Tibial nerve (tissue), 4 donors: ENCODE measurements at regions not wholly inside any gene's neighbourhood (a gene's known extent, or its start where the extent isn't known, plus 50 kb on each side); places are given as distances from the start of the nearest gene placed in this dataset.
A peak's percentile ranks its signal among the peaks of the same experiment; 100 is the strongest.

ENCODE experiments used
- DNase-seq, 2 donors: peaks; one replicate each; pipeline ENCODE4 v3.0.0-alpha.2; 2019; ENCODE audit warnings: low spot score in 2 of 2
- H3K27ac ChIP-seq, 4 donors: fragments of 200-600 bp; sonication (generic) in 3 of 4; one replicate each; pipeline ENCODE4 v1.5.1; 2017 to 2019; ENCODE audit warnings: mild to moderate bottlenecking in 1 of 4
- H3K27me3 ChIP-seq, 2 donors: fragments of 200-600 bp; sonication (generic) in 1 of 2; one replicate each; pipeline versions ENCODE4 v1.5.1 to v1.6.0; 2017 to 2019
- H3K36me3 ChIP-seq, 3 donors: fragments of 200-600 bp; sonication (generic); one replicate each; pipeline ENCODE4 v1.5.1; 2018 to 2019
- H3K4me1 ChIP-seq, 4 donors: fragments of 200-600 bp; sonication (generic) in 3 of 4; one replicate each; pipeline ENCODE4 v1.5.1; 2017 to 2019
- H3K4me3 ChIP-seq, 4 donors: fragments of 200-600 bp; sonication (generic) in 3 of 4; one replicate each; pipeline ENCODE4 v1.5.1; 2017 to 2019; ENCODE audit warnings: mild to moderate bottlenecking in 1 of 4, moderate library complexity in 1 of 4
- H3K9me3 ChIP-seq, 4 donors: fragments of 200-600 bp; sonication (generic) in 3 of 4; one replicate each; pipeline ENCODE4 v1.5.1; 2017 to 2019
- CTCF ChIP-seq, 5 experiments: fragments of 200-600 bp in 3 of 5; fragments of 450-650 bp in 2 of 5; sonication (generic) in 3 of 5; IDR thresholded peaks; one replicate each; pipeline ENCODE4 v1.5.1; 2016 to 2019; ENCODE audit warnings: antibody characterized with exemption in 5 of 5, mild to moderate bottlenecking in 3 of 5, moderate library complexity in 2 of 5
- EP300 ChIP-seq, 2 donors: sonication (generic); formaldehyde crosslinking; IDR thresholded peaks; one replicate each; pipeline ENCODE4 v1.6.1; 2017; ENCODE audit warnings: antibody characterized with exemption in 2 of 2, mild to moderate bottlenecking in 1 of 2
- POLR2A ChIP-seq, 2 donors: fragments of 450-650 bp; IDR thresholded peaks; one replicate each; pipeline ENCODE4 v1.6.1; 2017; ENCODE audit warnings: antibody characterized with exemption in 2 of 2, mild to moderate bottlenecking in 2 of 2, moderate library complexity in 2 of 2
- WGBS, 2 donors: methylation state at CpG; one replicate each; pipeline ENCODE4 v1.1.5; 2018; 5-methylcytosine and 5-hydroxymethylcytosine counted together

DNA sequence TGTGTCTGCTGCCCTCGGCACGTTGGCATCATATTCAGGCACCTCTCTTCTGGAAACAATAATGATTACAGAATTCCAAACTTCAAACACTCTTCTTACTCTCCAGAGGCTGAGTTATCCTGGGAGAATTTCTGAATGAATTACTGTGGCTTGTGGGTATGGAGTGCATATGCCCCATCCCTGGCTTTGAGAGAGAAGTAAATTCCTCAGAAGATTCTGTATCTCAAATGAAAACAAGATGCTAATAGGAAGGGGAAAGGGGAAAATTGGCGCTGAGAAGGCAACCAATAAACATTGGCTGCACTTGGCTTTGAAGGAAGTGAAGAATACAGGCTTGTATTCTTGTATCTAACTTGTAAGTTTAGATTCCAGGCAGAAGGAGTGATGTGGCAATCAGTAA, 132.0 kb upstream of the NOVA1 start:
- WGBS, 2 donors, result 52 to 61% methylated on average over 3 of the region's 3 CpGs
- H3K4me3 ChIP-seq, result no peak overlapping the region
- no peaks in the 10 kb centered on the region for H3K36me3 ChIP-seq
- TF ChIP-seq CTCF (IDR thresholded peaks at IDR 0.05), result no peak
- TF ChIP-seq EP300 (IDR thresholded peaks at IDR 0.05), result no peak
- TF ChIP-seq POLR2A (IDR thresholded peaks at IDR 0.05), result no peak
- no peaks in the 10 kb centered on the region for H3K9me3 ChIP-seq
- H3K27me3 ChIP-seq, result no peaks in the 10 kb centered on the region
- no peak overlapping the region for H3K27ac ChIP-seq
- DNase-seq, result no peak
- no peaks in the 10 kb centered on the region for H3K4me1 ChIP-seq

- WGBS, 2 donors, result 76 to 82% methylated on average over 4 of the region's 4 CpGs
- no peaks in the 10 kb centered on the region for H3K9me3 ChIP-seq
- no peaks in the 10 kb centered on the region for H3K36me3 ChIP-seq
These were observed 133.2 kb upstream of the NOVA1 start for GRCh38 chr14:26730929-26731618.

DNA sequence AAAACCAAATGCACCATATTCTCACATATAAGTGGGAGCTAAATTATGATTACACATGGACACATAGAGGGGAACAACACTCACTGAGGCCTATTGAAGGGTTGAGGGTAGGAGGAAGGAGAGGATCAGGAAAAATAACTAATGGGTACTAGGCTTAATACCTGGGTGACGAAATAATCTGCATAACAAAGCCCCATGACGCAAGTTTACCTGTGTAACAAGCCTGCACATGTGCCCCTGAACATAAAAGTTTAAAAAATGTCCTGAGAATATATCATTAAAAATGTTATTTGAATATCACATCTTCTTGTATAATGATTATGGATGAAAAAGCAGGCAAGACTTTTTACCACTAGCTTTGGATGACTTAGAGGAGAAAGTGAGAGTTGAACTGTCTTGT, 138.0 kb upstream of the NOVA1 start:
- no peak for TF ChIP-seq CTCF (IDR thresholded peaks at IDR 0.05)
- no peak for TF ChIP-seq EP300 (IDR thresholded peaks at IDR 0.05)
- Histone ChIP-seq H3K27ac (no peak overlapping the region), H3K9me3 (no peaks in the 10 kb centered on the region), H3K36me3 (no peaks in the 10 kb centered on the region), H3K27me3 (no peaks in the 10 kb centered on the region), H3K4me1 (no peaks in the 10 kb centered on the region), H3K4me3 (no peak overlapping the region)
- no peak for DNase-seq
- WGBS, 2 donors, result 48 to 62% methylated on average over 2 of the region's 2 CpGs

More at GRCh38 chr14:26730929-26731618, 133.2 kb upstream of the NOVA1 start:
- TF ChIP-seq CTCF (IDR thresholded peaks at IDR 0.05) (peak in 2 of 5 experiments; percentile 16 to 18), EP300 (IDR thresholded peaks at IDR 0.05) (no peak)
- H3K27me3 ChIP-seq, result no peaks in the 10 kb centered on the region
- H3K4me1 ChIP-seq, result no peaks in the 10 kb centered on the region
- no peak overlapping the region for H3K27ac ChIP-seq
- H3K4me3 ChIP-seq, result no peak overlapping the region
- no peak for DNase-seq

GRCh38 chr14:26738571-26738970, 140.7 kb upstream of the NOVA1 start:
- Histone ChIP-seq H3K36me3 (no peaks in the 10 kb centered on the region), H3K27me3 (no peaks in the 10 kb centered on the region), H3K4me3 (no peak overlapping the region), H3K4me1 (no peaks in the 10 kb centered on the region), H3K27ac (no peak overlapping the region), H3K9me3 (no peaks in the 10 kb centered on the region)
- no peak for TF ChIP-seq POLR2A (IDR thresholded peaks at IDR 0.05)
- no peak for DNase-seq
- 20 to 29% methylated on average over 3 of the region's 3 CpGs for WGBS, 2 donors

- Histone ChIP-seq H3K4me1 (no peaks in the 10 kb centered on the region), H3K4me3 (no peak overlapping the region), H3K36me3 (no peaks in the 10 kb centered on the region), H3K27ac (no peak overlapping the region), H3K9me3 (no peaks in the 10 kb centered on the region), H3K27me3 (no peaks in the 10 kb centered on the region)
- no peak for DNase-seq
- TF ChIP-seq POLR2A (IDR thresholded peaks at IDR 0.05) (no peak), CTCF (IDR thresholded peaks at IDR 0.05) (no peak), EP300 (IDR thresholded peaks at IDR 0.05) (no peak)
These were observed 143.9 kb upstream of the NOVA1 start for GRCh38 chr14:26741711-26742212.
